ENCODE measurements at regions not wholly inside any gene's neighbourhood (a gene's known extent, or its start where the extent isn't known, plus 50 kb on each side); places are given as distances from the start of the nearest gene placed in this dataset.

DNA sequence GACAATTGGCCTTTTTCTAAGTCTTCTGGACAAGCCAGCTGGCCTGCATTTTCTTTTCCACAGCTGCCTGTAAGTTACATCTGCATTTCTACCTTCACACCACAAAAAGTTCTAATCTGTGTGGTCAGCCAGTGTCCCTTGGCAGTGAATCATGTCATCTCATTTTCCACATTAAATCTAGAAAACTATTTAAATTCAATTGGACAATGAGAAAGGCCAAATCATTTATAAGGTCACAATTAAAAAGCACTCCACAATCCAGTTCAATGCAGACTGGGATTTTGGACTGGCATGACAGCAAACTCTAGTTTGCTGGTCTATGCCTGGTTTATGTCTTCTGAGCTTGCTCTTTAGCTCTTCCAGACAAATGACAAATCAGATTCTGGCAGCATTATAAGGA lies 494.2 kb upstream of the SPHKAP start:
- no peak for DNase-seq (ENCODE audit: low read depth)
- TF ChIP-seq, protein P1, sequence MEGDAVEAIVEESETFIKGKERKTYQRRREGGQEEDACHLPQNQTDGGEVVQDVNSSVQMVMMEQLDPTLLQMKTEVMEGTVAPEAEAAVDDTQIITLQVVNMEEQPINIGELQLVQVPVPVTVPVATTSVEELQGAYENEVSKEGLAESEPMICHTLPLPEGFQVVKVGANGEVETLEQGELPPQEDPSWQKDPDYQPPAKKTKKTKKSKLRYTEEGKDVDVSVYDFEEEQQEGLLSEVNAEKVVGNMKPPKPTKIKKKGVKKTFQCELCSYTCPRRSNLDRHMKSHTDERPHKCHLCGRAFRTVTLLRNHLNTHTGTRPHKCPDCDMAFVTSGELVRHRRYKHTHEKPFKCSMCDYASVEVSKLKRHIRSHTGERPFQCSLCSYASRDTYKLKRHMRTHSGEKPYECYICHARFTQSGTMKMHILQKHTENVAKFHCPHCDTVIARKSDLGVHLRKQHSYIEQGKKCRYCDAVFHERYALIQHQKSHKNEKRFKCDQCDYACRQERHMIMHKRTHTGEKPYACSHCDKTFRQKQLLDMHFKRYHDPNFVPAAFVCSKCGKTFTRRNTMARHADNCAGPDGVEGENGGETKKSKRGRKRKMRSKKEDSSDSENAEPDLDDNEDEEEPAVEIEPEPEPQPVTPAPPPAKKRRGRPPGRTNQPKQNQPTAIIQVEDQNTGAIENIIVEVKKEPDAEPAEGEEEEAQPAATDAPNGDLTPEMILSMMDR (IDR thresholded peaks at IDR 0.05; ENCODE audit: insufficient read depth, low read depth, low read length, missing control alignments), result no peak
- H3K4me3 ChIP-seq (ENCODE audit: low read depth, low read length), result no peak overlapping the region

DNA sequence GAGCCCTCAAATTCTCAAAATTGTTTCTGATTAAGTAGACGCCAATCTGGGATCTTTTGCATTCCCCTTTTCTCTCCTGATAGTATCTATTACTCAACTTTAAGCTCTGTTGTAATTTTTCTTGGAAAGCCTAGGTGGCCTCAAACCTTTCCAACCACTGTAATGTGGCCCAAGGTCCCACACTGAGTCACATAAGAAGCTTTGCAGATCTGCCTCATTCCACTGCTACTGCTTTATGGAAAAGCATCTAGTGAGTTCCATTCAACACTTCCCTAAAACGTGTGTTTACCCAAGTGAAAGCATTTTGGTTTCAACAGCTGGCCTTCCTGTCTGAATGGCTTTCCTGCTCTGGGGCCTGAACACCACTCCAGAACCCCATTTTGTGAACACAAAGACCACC lies 493.6 kb upstream of the SPHKAP start:
- no peak for DNase-seq (ENCODE audit: low read depth)
- no peak overlapping the region for H3K4me3 ChIP-seq (ENCODE audit: low read depth, low read length)
- TF ChIP-seq, protein P1 (IDR thresholded peaks at IDR 0.05; ENCODE audit: insufficient read depth, low read depth, low read length, missing control alignments), result no peak

DNA sequence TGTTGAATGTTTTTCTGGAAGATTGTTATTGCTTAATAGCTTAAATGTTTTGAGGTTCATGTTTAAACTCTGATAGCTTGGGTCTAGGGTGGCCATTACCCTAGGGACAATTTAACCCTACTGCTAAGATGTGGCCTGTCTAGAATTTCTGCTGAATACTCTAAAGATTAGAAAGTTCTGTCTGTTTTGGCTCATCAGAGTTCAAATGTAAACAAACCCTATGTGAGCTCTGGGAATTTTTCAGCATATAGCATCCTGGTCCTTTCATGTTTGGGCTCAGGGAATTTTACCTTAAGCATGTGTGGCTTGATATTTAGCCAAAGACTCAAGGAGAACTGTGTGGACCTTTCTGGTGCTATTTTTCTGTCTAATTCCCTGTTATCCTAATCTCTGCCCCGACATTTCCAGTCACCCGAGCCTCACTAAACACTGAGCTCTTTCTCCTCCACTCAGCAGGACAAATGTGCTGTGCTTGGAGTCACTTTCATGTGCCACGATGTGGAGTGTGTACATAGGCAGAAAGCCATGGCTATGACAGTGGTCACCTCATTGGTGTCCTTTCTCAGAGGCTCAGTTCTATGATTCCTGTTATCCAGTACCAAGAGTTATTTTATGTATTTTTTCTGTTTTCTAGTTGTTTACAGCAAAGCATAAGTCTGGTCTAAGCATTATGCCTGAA lies 492.5 kb upstream of the SPHKAP start:
- TF ChIP-seq, protein P1 (IDR thresholded peaks at IDR 0.05; ENCODE audit: insufficient read depth, low read depth, low read length, missing control alignments), result no peak
- no peak overlapping the region for H3K4me3 ChIP-seq (ENCODE audit: low read depth, low read length)
- no peak for DNase-seq (ENCODE audit: low read depth)

DNA sequence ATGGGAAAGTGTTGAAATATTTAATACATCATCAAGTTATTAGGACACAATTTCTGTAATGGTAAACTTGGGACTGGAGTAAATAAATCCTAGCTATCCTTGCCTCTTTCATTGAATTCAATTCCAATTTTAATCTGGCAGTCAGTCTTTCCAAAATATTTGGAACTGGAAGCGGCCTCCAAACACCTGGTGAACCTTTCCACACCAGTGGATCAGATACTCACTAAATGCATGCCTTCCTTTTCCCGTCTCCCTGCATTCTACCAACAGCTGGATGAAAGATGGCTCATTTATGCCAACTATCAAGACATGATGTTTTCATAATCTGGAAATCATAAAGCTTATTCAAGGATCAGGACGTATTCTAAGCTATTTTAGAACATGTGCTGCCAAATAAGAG lies 488.2 kb upstream of the SPHKAP start:
- no peak overlapping the region for H3K4me3 ChIP-seq (ENCODE audit: low read depth, low read length)
- DNase-seq (ENCODE audit: low read depth), result no peak
- TF ChIP-seq, protein P1 (IDR thresholded peaks at IDR 0.05; ENCODE audit: insufficient read depth, low read depth, low read length, missing control alignments), result no peak

DNA sequence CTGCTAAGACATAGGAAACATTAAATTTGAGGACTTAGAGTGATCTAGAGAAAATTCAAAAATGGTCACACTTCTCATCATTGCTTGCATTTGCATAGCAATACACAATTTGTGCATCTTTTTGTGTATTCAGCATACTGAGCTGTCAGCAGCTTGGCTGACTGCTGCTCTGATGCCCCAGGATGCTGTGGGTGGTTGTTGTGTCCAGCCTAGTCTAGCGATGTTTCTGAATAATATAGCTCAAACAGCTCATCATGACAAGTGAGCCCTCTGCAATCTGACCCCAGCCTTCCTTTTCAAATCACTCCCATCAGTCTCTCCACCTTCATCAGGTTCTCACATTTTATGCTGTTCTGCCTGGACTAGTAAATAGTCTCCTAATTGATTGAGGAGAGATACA lies 483.7 kb upstream of the SPHKAP start:
- TF ChIP-seq, protein P1 (IDR thresholded peaks at IDR 0.05; ENCODE audit: insufficient read depth, low read depth, low read length, missing control alignments), result no peak
- H3K4me3 ChIP-seq (ENCODE audit: low read depth, low read length), result no peak overlapping the region
- DNase-seq (ENCODE audit: low read depth), result no peak

DNA sequence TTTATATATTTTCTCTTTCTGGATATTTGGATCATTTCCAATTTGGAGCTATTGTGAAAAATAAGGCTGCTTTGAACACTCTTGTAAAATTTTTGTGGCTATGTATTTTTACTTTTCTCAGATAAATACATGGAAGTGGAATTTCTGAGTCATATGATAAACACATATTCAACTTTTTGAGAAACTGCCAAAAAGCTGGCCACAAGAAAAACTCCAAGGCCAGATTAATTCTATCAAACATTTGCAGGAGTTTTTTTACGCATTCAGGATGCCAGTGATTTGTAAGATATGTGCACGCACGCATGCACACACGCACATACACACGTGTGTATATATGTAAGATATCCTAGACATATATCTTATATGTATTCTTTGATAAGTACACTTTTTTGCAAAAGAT lies 477.5 kb upstream of the SPHKAP start:
- H3K4me3 ChIP-seq (ENCODE audit: low read depth, low read length), result no peak overlapping the region

More for the DNA sequence above, 477.5 kb upstream of the SPHKAP start:
- TF ChIP-seq, protein P1 (IDR thresholded peaks at IDR 0.05; ENCODE audit: insufficient read depth, low read depth, low read length, missing control alignments), result no peak
- DNase-seq (ENCODE audit: low read depth), result no peak

Data from GM12865 (cell line).